Hematopoietic multipotent progenitor cell treated with erythropoietin and hydrocortisone succinate and interleukin-3 and kit ligand, for 15 days (in vitro differentiated cells): ENCODE measurements at regions not wholly inside any gene's neighbourhood (a gene's known extent, or its start where the extent isn't known, plus 50 kb on each side); places are given as distances from the start of the nearest gene placed in this dataset.

Experiments used
- DNase-seq: peaks from one replicate; pipeline ENCODE4 v3.0.0-alpha.2; 2015; ENCODE audit warnings: low spot score

- no peak for DNase-seq
Measured at GRCh38 chr9:86525182-86525581, 171.0 kb upstream of the TUT7 start.

- DNase-seq = no peak
Measured at GRCh38 chr9:86521977-86522376, 167.8 kb upstream of the TUT7 start.

- no peak for DNase-seq
Measured at GRCh38 chr9:86521322-86521721, 167.1 kb upstream of the TUT7 start.

- DNase-seq = no peak
Measured at GRCh38 chr9:86519066-86519615, 164.9 kb upstream of the TUT7 start.

GRCh38 chr9:86517475-86517874, 163.3 kb upstream of the TUT7 start:
- no peak for DNase-seq

GRCh38 chr9:86516564-86516963, 162.4 kb upstream of the TUT7 start:
- DNase-seq = no peak

GRCh38 chr9:86515221-86515620, 161.0 kb upstream of the TUT7 start:
- DNase-seq = no peak

- no peak for DNase-seq
Measured at GRCh38 chr9:86513429-86513828, 159.2 kb upstream of the TUT7 start.

GRCh38 chr9:86512929-86513328, 158.7 kb upstream of the TUT7 start:
- DNase-seq = no peak

- no peak for DNase-seq
Measured at GRCh38 chr9:86511614-86512360, 157.6 kb upstream of the TUT7 start.

- no peak for DNase-seq
Measured at GRCh38 chr9:86508208-86508903, 154.1 kb upstream of the TUT7 start.

GRCh38 chr9:86507212-86507630, 153.0 kb upstream of the TUT7 start:
- DNase-seq = no peak

- DNase-seq = no peak
Measured at GRCh38 chr9:86503942-86504341, 149.7 kb upstream of the TUT7 start.

- no peak for DNase-seq
Measured at GRCh38 chr9:86503314-86503713, 149.1 kb upstream of the TUT7 start.

GRCh38 chr9:86500667-86501435, 146.6 kb upstream of the TUT7 start:
- no peak for DNase-seq

- no peak for DNase-seq
Measured at GRCh38 chr9:86500031-86500430, 145.8 kb upstream of the TUT7 start.

GRCh38 chr9:86494644-86495111, 140.5 kb upstream of the TUT7 start:
- DNase-seq = no peak

GRCh38 chr9:86491468-86492266, 137.5 kb upstream of the TUT7 start:
- no peak for DNase-seq

GRCh38 chr9:86488794-86489193, 134.6 kb upstream of the TUT7 start:
- DNase-seq = no peak

- DNase-seq = no peak
Measured at GRCh38 chr9:86488345-86488744, 134.1 kb upstream of the TUT7 start.

GRCh38 chr9:86487838-86488233, 133.6 kb upstream of the TUT7 start:
- no peak for DNase-seq
